ENCODE measurements at regions not wholly inside any gene's neighbourhood (a gene's known extent, or its start where the extent isn't known, plus 50 kb on each side); places are given as distances from the start of the nearest gene placed in this dataset.
A peak's percentile ranks its signal among the peaks of the same experiment; 100 is the strongest.
"Not testable (repeated sequence)": the region's sequence is repeated elsewhere in the genome, so short reads cannot be mapped to it uniquely, and the experiment has no call there.

- DNase-seq (ENCODE audit: low spot score): no peak
These were observed 128.3 kb upstream of the MIR17HG start for GRCh38 chr13:91219201-91219600.

- no peak for DNase-seq (ENCODE audit: low spot score)
These were observed 126.6 kb upstream of the MIR17HG start for GRCh38 chr13:91220872-91221271.

DNA sequence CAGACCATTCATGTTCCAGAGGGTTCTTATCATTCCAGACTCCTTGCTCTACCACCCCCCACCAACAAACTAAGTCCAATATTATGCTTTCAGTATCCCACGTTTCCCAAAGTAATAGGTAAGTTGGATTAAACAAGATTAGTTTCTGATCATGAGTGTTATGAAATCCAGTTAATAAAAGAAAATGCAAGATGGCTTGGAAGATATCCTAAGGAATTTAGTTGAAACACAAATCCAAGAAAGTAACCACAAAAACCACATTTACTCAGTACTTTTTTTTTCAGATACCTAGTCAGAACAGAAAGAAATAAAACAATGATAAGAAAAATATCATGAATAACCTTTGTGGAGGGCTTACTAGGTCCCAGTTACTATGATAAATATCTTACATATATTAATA, 119.4 kb upstream of the MIR17HG start:
- no peak for DNase-seq (ENCODE audit: low spot score)

DNA sequence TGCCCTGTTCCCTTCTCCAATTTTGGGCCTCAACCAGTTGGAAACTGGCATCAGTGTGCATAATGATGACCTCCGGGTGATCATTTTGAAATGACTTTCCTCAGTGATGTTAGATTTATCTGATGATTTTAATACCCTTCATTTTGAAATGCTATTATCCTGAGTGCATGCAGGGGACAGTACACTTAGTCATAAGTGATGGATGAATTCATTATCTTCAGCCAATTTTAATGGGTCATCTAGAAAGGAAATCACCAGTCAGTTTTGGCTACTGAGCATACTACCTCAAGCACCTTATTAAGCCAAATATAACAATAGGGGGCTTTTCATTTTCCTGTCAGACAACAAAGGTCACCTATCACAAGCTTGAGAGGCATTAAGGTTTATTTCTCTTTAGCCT, 118.5 kb upstream of the MIR17HG start:
- DNase-seq (ENCODE audit: low spot score): no peak

- DNase-seq (ENCODE audit: low spot score): no peak
These were observed 114.8 kb upstream of the MIR17HG start for GRCh38 chr13:91232716-91233115.

- DNase-seq (ENCODE audit: low spot score): no peak
These were observed 114.2 kb upstream of the MIR17HG start for GRCh38 chr13:91233291-91233690.

- DNase-seq (ENCODE audit: low spot score): no peak
These were observed 111.3 kb upstream of the MIR17HG start for GRCh38 chr13:91236182-91236581.

- no peak for DNase-seq (ENCODE audit: low spot score)
These were observed 110.6 kb upstream of the MIR17HG start for GRCh38 chr13:91236921-91237320.

DNA sequence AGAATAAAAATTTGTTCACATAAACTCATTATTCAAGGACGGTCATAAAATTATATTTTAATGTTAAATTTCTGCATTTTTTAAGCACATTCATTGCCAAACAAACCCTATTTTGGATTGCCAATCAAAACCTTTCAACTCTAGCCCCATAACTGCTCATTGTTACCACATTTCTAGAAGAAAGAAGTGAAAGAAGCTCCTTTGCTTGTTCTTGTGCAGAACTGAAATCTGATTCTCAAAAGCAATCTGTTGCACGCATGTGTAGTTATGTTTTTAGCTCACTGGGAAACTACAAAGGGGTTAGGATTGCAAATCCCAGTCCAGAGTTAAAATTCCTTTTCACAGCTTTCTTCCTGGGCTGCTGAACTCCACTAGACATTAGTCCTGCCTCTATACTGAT, 109.5 kb upstream of the MIR17HG start:
- DNase-seq (ENCODE audit: low spot score): no peak

GRCh38 chr13:91240341-91240740, 107.1 kb upstream of the MIR17HG start:
- peak; percentile 85 for DNase-seq (ENCODE audit: low spot score)

GRCh38 chr13:91241221-91241933, 106.1 kb upstream of the MIR17HG start:
- DNase-seq (ENCODE audit: low spot score): no peak

DNA sequence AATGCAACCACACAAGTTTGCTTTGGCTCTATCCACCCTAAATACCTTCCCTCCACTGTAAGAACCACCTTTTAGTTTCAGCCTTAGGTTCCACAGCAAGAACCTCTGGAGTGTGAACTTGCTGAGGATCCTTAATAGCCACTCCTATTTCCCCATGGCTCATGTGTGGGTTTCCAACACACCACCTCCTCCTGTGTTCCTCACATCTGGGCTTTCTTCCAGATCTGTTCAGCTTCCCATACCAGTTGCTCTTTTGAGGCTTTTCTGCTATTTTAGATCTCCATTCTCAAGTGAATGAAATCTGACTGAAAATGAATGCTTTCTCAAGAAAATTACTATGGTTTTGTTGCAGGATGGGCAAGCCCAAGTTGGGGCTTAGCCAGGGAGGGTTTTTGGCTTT, 104.8 kb upstream of the MIR17HG start:
- no peak for DNase-seq (ENCODE audit: low spot score)

GRCh38 chr13:91245288-91245687, 102.2 kb upstream of the MIR17HG start:
- no peak for DNase-seq (ENCODE audit: low spot score)

DNA sequence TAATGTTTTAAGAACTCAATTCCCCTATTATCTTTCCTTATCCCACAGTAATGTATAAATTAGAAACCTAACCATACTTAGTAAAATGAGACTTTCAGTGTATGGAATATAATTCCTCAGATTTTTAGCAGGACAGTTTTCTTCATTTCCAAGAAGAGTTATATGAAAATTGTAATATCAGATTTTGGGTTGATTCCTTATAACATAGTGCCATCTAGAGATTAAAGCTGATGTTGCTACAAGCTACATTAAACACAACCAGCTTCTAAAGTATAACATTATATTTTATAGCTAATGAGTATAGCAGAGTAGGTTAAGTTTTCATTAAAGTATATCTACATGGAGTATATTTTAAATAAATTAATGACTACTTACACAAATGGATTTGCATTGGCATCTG, 99.7 kb upstream of the MIR17HG start:
- DNase-seq (ENCODE audit: low spot score): peak; percentile 57

GRCh38 chr13:91248249-91248648, 99.2 kb upstream of the MIR17HG start:
- DNase-seq (ENCODE audit: low spot score): no peak

- DNase-seq (ENCODE audit: low spot score): no peak
These were observed 98.1 kb upstream of the MIR17HG start for GRCh38 chr13:91249370-91249769.

GRCh38 chr13:91249861-91250260, 97.6 kb upstream of the MIR17HG start:
- DNase-seq (ENCODE audit: low spot score): no peak

DNA sequence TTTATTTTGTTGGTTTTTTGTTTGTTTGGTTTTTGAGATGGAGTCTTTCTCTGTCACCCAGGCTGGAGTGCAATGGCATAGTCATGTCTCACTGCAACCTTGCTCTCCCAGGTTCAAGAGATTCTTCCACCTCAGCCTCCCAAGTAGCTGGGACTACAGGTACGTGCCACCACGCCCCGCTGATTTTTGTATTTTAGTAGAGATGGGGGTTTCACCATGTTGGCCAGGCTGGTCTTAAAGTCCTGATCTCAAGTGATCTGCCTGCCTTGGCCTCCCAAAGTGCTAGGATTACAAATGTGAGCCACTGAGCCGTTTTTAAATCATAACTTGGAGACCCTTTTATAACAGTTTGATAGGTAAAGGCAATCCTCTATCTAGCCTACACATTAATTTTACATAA, 95.9 kb upstream of the MIR17HG start:
- DNase-seq (ENCODE audit: low spot score): not testable (repeated sequence)

GRCh38 chr13:91264484-91264883, 83.0 kb upstream of the MIR17HG start:
- DNase-seq (ENCODE audit: low spot score): no peak

GRCh38 chr13:91269237-91269636, 78.2 kb upstream of the MIR17HG start:
- no peak for DNase-seq (ENCODE audit: low spot score)

DNA sequence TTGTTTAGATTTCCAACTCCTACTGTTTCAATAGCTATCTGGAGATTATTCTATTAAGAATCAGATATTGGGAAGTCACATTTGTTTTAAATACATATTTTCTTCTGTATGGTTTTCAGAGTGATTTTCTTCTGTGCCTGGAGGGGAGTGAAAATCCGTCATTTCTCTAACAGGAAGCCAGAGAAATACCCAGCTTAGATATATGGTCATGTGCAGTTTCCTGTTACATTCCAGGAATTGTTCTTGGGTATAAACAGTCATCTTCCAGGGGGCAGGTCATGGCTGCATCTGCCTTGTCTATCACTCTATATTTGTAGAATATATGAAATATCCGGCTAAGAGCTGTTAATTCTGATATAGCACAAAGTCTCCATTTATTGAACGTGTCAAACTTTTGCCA, 77.5 kb upstream of the MIR17HG start:
- DNase-seq (ENCODE audit: low spot score): peak; percentile 47

GRCh38 chr13:91272235-91272777, 75.2 kb upstream of the MIR17HG start:
- DNase-seq (ENCODE audit: low spot score): no peak

- DNase-seq (ENCODE audit: low spot score): no peak
These were observed 73.8 kb upstream of the MIR17HG start for GRCh38 chr13:91273675-91274074.

GRCh38 chr13:91277013-91277676, 70.3 kb upstream of the MIR17HG start:
- DNase-seq (ENCODE audit: low spot score): no peak

All from COLO829 (cell line).